Mucosa of rectum (tissue), 2 donors: ENCODE measurements at regions not wholly inside any gene's neighbourhood (a gene's known extent, or its start where the extent isn't known, plus 50 kb on each side); places are given as distances from the start of the nearest gene placed in this dataset.

Experiments
- H3K27ac ChIP-seq, 2 donors: one replicate each; pipeline ENCODE4 v1.7.0; 2013; ENCODE audit warnings: inconsistent platforms in 2 of 2, low read depth in 2 of 2, low read length in 2 of 2
- H3K27me3 ChIP-seq, 2 donors: one replicate each; pipeline ENCODE4 v1.7.0; 2013; ENCODE audit warnings: low read length in 2 of 2; ENCODE audit not compliant: control insufficient read depth in 2 of 2, insufficient read depth in 2 of 2
- H3K36me3 ChIP-seq, 2 donors: one replicate each; pipeline ENCODE4 v1.7.0; 2013; ENCODE audit warnings: low read length in 2 of 2; ENCODE audit not compliant: control insufficient read depth in 2 of 2, insufficient read depth in 2 of 2
- H3K4me1 ChIP-seq, 2 donors: one replicate each; pipeline ENCODE4 v1.7.0; 2013; ENCODE audit warnings: low read length in 2 of 2, mild to moderate bottlenecking in 1 of 2; ENCODE audit not compliant: control insufficient read depth in 2 of 2, insufficient read depth in 2 of 2
- H3K4me3 ChIP-seq, 2 donors: one replicate each; pipeline ENCODE4 v1.7.0; 2013; ENCODE audit warnings: low read length in 2 of 2
- H3K9ac ChIP-seq, 2 donors: one replicate each; pipeline ENCODE4 v1.7.0; 2013; ENCODE audit warnings: low read length in 2 of 2, low read depth in 1 of 2, mild to moderate bottlenecking in 1 of 2
- H3K9me3 ChIP-seq, 2 donors: one replicate each; pipeline ENCODE4 v1.7.0; 2013; ENCODE audit warnings: low read length in 2 of 2; ENCODE audit not compliant: control insufficient read depth in 2 of 2
- donor health status: healthy.
- donor health status: Normal muscosa, but diverticular disease.

DNA sequence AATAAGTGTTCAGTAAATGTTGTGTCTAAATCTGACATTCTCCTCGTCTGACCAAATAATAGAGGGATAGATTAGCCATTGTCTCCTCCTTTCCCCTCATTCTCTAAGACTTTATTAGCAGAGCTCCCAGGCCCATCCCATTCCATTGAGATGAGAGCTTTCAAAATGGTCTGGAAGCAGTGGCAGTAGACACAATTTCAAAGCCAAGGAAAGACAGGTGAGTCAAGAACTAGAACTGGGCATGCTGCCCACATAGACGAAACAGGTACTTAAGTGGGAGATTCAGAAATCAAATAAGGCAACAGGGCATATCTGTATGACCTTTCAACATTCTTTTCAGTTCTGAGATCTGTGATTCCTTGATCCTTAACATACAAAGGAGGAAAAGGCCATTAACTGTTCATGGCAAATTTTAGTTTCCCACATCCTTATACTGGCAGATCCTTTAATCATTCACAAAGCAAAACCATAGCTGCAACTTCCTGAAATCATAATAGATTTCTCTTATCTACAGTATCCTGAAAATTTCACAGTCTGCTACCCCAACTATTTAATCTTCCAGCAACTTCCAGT, 96.6 kb upstream of the KCNA4 start:
- no peak overlapping the region for H3K27ac ChIP-seq
- H3K4me1 ChIP-seq, result no peaks in the 10 kb centered on the region
- H3K9ac ChIP-seq, result no peak overlapping the region
- H3K4me3 ChIP-seq, result no peak overlapping the region
- H3K27me3 ChIP-seq, result no peaks in the 10 kb centered on the region
- H3K9me3 ChIP-seq, result no peaks in the 10 kb centered on the region
- H3K36me3 ChIP-seq, result no peaks in the 10 kb centered on the region

DNA sequence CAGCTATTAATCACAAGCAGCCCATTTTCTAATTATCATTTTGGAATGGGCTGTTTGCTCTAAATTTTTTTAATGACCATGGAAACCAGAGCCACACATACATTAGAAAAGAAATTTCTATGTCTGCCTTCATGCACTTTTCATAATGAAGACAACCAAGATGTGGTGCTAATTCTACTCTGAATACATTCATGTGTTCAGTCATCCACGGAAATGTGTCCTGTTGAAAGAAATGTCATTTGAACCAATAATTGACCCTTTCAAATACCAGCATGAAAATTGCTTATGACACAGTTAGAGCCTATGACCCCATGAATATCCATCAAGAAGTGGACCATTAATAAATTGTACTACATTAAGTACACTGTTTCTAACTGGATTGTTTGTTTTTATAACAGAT, 99.7 kb upstream of the KCNA4 start:
- H3K4me3 ChIP-seq, result no peak overlapping the region
- H3K36me3 ChIP-seq, result no peaks in the 10 kb centered on the region
- no peaks in the 10 kb centered on the region for H3K9me3 ChIP-seq
- no peak overlapping the region for H3K27ac ChIP-seq
- no peaks in the 10 kb centered on the region for H3K27me3 ChIP-seq
- H3K4me1 ChIP-seq, result no peaks in the 10 kb centered on the region
- no peak overlapping the region for H3K9ac ChIP-seq

DNA sequence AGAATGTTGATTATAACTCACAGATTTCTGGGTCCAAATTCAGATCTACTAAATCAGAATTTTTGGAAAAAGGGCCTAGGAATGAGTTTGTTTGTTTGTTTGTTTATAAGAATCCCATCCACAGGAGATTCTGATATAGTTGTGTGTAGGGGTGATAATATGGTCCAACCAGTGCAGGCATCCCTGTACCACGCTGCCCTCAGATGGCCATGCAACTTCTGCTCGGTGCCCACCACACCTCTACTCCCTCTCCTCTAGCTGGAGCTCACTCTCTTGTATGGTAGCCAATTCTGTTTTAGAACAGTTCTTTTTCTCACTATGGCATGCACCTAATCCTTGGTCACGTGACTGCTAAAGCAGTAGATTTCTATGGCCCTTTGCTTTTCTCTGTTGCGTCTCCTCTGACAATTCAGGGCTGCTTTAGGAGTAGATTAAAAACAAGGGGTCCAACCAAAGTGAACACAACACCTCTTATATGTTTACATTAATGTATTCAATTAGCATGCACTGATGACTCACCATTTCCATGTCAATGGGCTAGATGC, 103.3 kb upstream of the KCNA4 start:
- Histone ChIP-seq H3K4me1 (no peaks in the 10 kb centered on the region), H3K9ac (no peak overlapping the region), H3K4me3 (no peak overlapping the region), H3K36me3 (no peaks in the 10 kb centered on the region), H3K27me3 (no peaks in the 10 kb centered on the region), H3K9me3 (no peaks in the 10 kb centered on the region), H3K27ac (no peak overlapping the region)

DNA sequence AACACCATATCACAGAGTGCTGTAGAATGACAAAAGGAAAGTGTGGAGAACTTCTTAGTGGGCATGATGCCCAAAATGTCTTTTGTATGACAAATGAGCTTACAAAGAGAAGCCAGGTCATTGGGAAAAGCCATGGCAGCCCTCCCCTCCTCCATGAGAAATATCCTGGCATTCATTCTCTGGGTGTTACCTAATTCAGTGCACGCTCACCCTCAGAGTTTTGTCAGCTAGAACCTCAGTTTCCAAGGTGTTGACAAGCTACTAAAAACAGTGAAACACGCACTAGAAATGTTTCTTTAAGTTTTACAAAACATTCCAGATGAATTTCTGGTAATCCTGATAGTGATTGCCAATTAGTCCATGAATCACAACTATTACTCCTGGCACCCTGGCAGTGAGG, 105.4 kb upstream of the FSHB start:
- no peak overlapping the region for H3K27ac ChIP-seq
- no peaks in the 10 kb centered on the region for H3K9me3 ChIP-seq
- no peak overlapping the region for H3K9ac ChIP-seq
- H3K36me3 ChIP-seq, result no peaks in the 10 kb centered on the region
- H3K4me1 ChIP-seq, result no peaks in the 10 kb centered on the region
- no peak overlapping the region for H3K4me3 ChIP-seq
- no peaks in the 10 kb centered on the region for H3K27me3 ChIP-seq

DNA sequence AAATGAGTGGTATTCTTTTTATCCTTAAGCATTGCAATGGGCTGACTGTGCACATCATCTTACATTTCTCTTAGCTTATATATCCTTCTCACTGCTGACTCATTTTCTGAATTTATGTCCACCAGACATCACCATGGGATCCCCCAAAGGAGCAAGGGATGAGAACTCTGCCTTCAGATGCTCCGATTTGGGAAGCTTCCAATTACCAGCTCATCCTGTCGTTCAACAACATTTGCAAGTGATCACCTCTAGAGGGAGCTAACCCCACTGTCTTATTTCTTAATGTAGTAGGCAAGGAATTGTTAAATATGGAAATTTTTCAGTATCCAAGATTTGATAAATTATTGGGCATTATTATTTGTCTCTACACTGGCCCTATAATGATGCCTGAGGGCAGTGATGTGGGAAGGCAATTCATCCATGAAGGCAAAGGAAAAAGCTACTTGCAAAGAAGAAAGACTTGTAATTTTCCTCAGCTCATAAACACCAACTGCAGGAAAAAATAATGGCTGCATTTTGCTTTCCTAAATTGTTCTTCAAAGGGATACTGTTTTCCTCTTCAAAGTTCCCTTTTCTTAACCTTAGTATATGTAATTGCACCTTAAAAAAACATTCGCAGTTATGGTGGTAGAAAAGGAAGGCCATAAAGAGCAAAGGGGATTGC, 102.4 kb upstream of the FSHB start:
- no peak overlapping the region for H3K4me3 ChIP-seq
- H3K4me1 ChIP-seq, result no peaks in the 10 kb centered on the region
- no peaks in the 10 kb centered on the region for H3K27me3 ChIP-seq
- H3K27ac ChIP-seq, result no peak overlapping the region
- no peaks in the 10 kb centered on the region for H3K9me3 ChIP-seq
- H3K36me3 ChIP-seq, result no peaks in the 10 kb centered on the region
- H3K9ac ChIP-seq, result no peak overlapping the region

DNA sequence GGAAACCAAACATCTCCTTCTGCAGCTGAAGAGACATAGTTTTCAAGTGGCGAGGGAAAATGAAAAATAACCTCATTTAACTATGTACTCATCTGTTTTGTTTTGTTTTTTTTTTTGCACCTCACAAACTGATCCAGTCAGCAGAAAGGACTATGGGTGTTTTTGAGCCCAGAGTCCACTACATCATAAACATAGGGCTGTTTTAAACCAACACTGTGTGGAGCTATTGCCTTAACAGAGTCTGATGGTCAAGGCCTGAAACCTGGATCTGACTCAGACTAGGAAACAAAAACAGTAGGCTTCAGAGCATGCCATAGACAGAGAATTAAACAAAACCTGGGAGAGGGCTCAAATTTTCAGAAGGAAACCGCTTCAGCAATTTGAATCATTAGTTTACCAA, 99.3 kb upstream of the FSHB start:
- H3K36me3 ChIP-seq, result no peaks in the 10 kb centered on the region
- H3K27me3 ChIP-seq, result no peaks in the 10 kb centered on the region
- no peaks in the 10 kb centered on the region for H3K9me3 ChIP-seq
- no peak overlapping the region for H3K9ac ChIP-seq
- no peak overlapping the region for H3K27ac ChIP-seq
- H3K4me1 ChIP-seq, result no peaks in the 10 kb centered on the region
- no peak overlapping the region for H3K4me3 ChIP-seq

DNA sequence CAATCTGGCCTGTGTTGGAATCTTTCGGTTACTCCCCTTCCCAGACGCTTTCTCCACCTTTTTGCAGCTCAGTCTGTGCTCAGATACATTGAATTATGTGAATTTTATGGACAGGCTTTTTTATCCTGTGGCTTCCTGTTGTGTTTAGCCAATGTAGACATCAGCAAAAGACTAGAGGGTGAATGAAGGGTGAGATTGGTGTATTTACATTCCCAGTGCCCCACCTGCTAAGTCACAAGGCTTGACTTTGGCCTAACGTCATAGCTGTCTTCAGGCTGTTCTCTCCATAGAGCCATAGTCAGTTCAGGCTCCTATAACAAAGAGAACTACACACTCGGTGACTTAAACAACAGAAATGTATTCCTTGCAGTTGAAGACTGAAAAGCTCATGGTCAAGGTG, 97.5 kb upstream of the FSHB start:
- no peak overlapping the region for H3K4me3 ChIP-seq
- no peak overlapping the region for H3K27ac ChIP-seq
- no peaks in the 10 kb centered on the region for H3K4me1 ChIP-seq
- H3K27me3 ChIP-seq, result no peaks in the 10 kb centered on the region
- H3K36me3 ChIP-seq, result no peaks in the 10 kb centered on the region
- H3K9ac ChIP-seq, result no peak overlapping the region
- no peaks in the 10 kb centered on the region for H3K9me3 ChIP-seq

DNA sequence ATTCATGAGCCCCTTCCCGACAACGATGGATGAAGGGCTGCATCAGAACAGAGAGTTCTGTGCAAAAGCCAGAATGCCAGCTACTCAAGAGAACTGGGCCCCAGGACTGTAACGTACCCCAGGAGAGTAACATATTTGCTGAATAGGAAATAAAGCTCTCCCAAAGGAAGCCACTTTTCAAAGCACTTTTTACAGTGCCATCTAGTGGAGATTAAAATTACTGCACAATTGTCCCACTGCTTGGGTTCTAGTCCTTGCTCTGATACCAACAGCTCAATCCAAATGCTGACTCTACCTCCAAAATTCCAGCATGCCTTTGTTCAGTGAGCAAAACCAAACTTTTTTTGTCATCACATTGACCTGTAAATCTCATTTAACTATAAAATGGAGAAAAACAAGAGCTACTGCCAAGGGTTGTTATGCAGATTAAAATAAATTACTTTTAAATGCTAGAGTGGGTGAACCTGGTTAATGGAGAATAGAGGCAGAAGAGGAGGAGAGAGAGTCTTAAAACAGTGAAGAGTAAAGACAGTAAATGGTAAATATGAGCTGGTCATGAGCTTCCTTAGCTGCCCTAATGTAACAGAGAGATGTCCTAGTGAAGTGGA, 87.6 kb upstream of the FSHB start:
- H3K36me3 ChIP-seq, result no peaks in the 10 kb centered on the region
- H3K27ac ChIP-seq, result no peak overlapping the region
- no peaks in the 10 kb centered on the region for H3K27me3 ChIP-seq
- H3K9me3 ChIP-seq, result no peaks in the 10 kb centered on the region
- H3K4me3 ChIP-seq, result no peak overlapping the region
- H3K9ac ChIP-seq, result no peak overlapping the region
- no peaks in the 10 kb centered on the region for H3K4me1 ChIP-seq

DNA sequence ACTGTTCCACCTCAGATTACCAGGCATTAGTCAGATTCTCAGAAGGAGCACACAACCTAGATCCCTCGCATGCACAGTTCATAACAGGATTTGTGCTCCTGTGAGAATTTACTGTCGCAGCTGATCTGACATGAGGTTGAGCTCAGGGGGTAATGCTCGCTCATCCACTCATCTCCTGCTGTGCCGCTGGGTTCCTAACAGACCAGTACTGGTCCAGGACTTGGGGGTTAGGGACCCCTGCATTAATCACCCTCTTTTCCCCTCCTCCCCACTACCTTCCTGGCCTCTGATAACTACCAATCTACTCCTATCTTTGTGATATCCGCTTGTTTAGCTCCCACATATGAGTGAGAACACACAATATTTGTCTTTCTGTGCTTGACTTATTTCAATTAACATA, 83.5 kb upstream of the FSHB start:
- Histone ChIP-seq H3K27ac (no peak overlapping the region), H3K9me3 (no peaks in the 10 kb centered on the region)

DNA sequence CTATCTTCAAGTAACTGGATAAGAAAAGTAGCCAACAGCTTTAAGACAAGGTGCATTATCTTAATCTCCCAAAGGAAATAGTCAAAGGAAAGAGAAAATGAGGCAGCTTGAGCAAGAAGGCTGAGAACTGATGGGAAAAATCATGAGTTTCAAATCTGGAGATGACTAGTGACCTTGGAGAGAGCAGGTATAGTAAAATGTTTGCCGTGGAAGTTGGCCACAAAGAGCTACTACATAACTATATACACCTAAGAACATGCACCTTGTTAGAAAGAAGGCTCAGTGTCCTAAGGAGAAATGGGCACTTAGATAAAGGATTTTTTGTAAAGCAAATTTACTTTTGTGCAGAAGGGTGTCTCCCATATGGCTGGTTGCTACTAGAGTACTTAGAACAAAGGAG, 80.8 kb upstream of the FSHB start:
- H3K9ac ChIP-seq, result no peak overlapping the region
- no peak overlapping the region for H3K27ac ChIP-seq
- no peaks in the 10 kb centered on the region for H3K36me3 ChIP-seq
- H3K27me3 ChIP-seq, result no peaks in the 10 kb centered on the region
- H3K4me1 ChIP-seq, result no peaks in the 10 kb centered on the region
- no peak overlapping the region for H3K4me3 ChIP-seq
- no peaks in the 10 kb centered on the region for H3K9me3 ChIP-seq

More for the DNA sequence above, 83.5 kb upstream of the FSHB start:
- Histone ChIP-seq H3K36me3 (no peaks in the 10 kb centered on the region), H3K9ac (no peak overlapping the region), H3K4me1 (no peaks in the 10 kb centered on the region), H3K4me3 (no peak overlapping the region), H3K27me3 (no peaks in the 10 kb centered on the region)
